Prostate gland (tissue), 2 donors: ENCODE measurements at regions not wholly inside any gene's neighbourhood (a gene's known extent, or its start where the extent isn't known, plus 50 kb on each side); places are given as distances from the start of the nearest gene placed in this dataset.

Source experiments
- CTCF ChIP-seq, 4 experiments: fragments of 200-600 bp in 2 of 4; fragments of 450-650 bp in 2 of 4; sonication (generic) in 2 of 4; IDR thresholded peaks; 1 replicate in 3 of 4; 2 replicates in 1 of 4; pipeline ENCODE4 v1.5.1; 2016 to 2019; ENCODE audit warnings: antibody characterized with exemption in 4 of 4, mild to moderate bottlenecking in 2 of 4, moderate library complexity in 2 of 4
- POLR2A ChIP-seq: fragments of 450-650 bp; IDR thresholded peaks from one replicate; pipeline ENCODE4 v1.6.1; 2016; ENCODE audit warnings: antibody characterized with exemption, mild to moderate bottlenecking
- POLR2AphosphoS5 ChIP-seq: sonication (generic); formaldehyde crosslinking; IDR thresholded peaks from one replicate; pipeline ENCODE4 v1.6.1; 2017; ENCODE audit warnings: antibody characterized with exemption

- TF ChIP-seq CTCF (IDR thresholded peaks at IDR 0.05) (no peak), POLR2A (no peak), POLR2AphosphoS5 (no peak)
These were observed 863.9 kb downstream of the RAPGEF2 start for GRCh38 chr4:159966746-159967145.
